ENCODE measurements at regions not wholly inside any gene's neighbourhood (a gene's known extent, or its start where the extent isn't known, plus 50 kb on each side); places are given as distances from the start of the nearest gene placed in this dataset.

DNA sequence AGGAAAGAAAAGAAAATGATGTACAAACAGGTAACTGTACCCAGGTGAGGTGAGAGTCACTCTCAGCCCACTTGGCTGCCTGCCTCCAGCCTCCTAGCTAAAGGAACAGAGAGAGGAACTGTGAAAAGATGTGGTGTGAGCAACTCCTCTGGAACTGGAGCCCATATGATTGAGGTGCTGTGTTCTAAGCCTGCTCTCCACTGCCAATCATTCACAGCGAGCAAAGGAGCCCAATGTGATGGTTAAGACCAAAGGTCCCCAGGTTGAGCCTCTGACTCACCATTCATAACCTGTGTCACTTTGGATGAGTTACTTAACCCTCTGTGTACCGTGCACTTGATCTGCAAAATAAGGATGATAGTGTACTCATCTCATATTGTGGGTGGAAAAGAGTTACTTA lies 868.1 kb upstream of the AUTS2 start:
- no peaks in the 10 kb centered on the region for H3K36me3 Mint-ChIP-seq (ENCODE audit: insufficient read depth)
- H3K4me3 Mint-ChIP-seq = no peak overlapping the region
- no peak for DNase-seq (ENCODE audit: low spot score in 2 of 2)
- H3K4me1 Mint-ChIP-seq = no peaks in the 10 kb centered on the region
- H3K27ac Mint-ChIP-seq (ENCODE audit: low read depth) = no peak overlapping the region
- H3K9me3 Mint-ChIP-seq = peaks cover 8% of the 10 kb centered on the region
- H3K27me3 Mint-ChIP-seq = no peaks in the 10 kb centered on the region
- no peak for ATAC-seq (replicated peaks; ENCODE audit: extremely low read depth, poor library complexity, severe bottlenecking)

DNA sequence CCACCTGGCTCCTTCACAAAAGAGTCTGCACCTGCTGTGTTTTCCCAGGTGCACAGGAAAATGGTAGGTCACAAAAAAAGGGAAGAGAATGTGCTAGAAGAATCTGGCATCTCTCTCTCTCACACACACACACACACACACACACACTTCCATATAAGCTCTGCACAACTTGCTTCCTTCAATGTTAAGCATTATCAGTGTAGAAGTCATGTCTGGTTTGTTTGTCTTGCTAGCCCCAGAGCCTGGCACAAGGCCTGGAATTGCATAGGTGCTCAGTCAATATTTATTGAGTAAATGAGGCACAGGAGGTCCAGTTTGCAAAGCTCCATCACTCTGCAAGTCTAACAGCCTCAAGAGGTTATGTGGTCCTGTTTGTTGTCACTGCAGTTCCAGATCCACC lies 867.3 kb upstream of the AUTS2 start:
- no peak for ATAC-seq (replicated peaks; ENCODE audit: extremely low read depth, poor library complexity, severe bottlenecking)
- peaks cover 8% of the 10 kb centered on the region for H3K9me3 Mint-ChIP-seq
- H3K36me3 Mint-ChIP-seq (ENCODE audit: insufficient read depth) = no peaks in the 10 kb centered on the region

DNA sequence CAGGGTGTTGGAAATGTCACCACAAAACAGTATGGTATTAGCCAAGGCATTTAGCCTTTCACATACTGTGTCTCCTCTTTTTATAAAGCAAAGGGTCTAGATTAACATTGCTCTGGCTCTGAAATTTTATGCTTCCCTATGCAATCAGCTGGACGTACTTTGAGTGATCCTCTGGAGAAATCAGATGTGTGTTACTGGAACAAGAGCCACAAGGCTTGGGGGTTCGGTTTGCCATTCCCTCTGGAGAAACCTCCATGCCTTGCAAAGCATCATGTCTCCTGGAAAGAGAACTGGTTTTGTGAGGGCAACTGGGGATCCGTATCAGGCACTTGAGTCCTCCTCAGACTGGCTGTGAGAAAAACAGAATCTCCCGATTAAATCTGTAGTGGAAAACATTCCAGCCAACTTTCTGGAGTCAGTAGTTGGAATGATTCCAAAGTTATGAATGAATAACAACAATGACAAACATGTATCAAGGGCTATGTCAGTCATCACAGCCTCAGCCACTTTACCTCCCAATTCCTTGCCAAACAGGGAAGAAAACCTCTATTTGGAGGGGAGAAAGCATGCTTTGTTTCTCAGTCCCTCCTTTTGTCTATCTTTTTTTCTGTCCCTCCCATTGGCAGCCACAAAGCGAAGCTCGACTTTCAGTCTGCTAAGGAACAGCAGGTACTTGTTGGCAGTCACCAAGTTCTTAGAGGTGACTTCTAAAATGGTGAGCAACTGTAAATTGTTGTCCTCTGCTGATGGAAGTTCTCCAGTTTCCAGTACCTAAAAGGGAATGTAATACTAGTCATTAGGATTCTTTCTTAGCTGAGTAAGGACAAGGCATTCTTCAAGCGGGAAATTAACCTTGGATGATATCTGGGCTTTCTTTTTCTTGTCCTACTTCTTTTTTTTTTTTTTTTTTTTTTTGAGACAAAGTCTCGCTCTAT lies 864.8 kb upstream of the AUTS2 start:
- Mint-ChIP-seq H3K4me1 (no peaks in the 10 kb centered on the region), H3K9me3 (peaks cover 5% of the 10 kb centered on the region), H3K27ac (ENCODE audit: low read depth) (no peak overlapping the region), H3K4me3 (no peak overlapping the region), H3K36me3 (ENCODE audit: insufficient read depth) (no peaks in the 10 kb centered on the region), H3K27me3 (no peaks in the 10 kb centered on the region)
- DNase-seq (ENCODE audit: low spot score in 2 of 2) (no peak), ATAC-seq (replicated peaks; ENCODE audit: extremely low read depth, poor library complexity, severe bottlenecking) (no peak)

More for the DNA sequence above, 867.3 kb upstream of the AUTS2 start:
- no peaks in the 10 kb centered on the region for H3K4me1 Mint-ChIP-seq
- no peak for DNase-seq (ENCODE audit: low spot score in 2 of 2)
- H3K27ac Mint-ChIP-seq (ENCODE audit: low read depth) = no peak overlapping the region
- H3K27me3 Mint-ChIP-seq = no peaks in the 10 kb centered on the region
- no peak overlapping the region for H3K4me3 Mint-ChIP-seq

DNA sequence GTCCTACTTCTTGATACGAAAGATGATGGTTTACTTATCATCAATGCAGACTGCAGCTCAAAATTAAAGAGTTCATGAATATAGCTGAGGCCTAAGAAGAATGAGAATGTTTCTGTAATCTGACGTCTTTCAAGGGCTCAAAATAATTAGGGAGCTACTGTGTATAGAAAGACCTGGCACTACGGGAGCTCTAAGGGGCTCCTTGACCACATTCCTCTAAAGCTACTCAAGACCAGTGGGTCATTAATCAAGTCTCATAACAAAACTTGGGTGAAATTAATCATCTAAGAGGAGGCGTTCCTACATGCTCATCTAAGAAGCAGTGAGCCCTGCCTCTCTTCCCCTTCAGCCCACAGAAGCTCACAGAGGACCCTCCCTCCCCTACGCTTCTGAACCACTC lies 863.8 kb upstream of the AUTS2 start:
- no peak for ATAC-seq (replicated peaks; ENCODE audit: extremely low read depth, poor library complexity, severe bottlenecking)
- H3K27ac Mint-ChIP-seq (ENCODE audit: low read depth) = no peak overlapping the region
- no peaks in the 10 kb centered on the region for H3K36me3 Mint-ChIP-seq (ENCODE audit: insufficient read depth)
- H3K9me3 Mint-ChIP-seq = peaks cover 9% of the 10 kb centered on the region
- no peaks in the 10 kb centered on the region for H3K4me1 Mint-ChIP-seq
- H3K4me3 Mint-ChIP-seq = no peak overlapping the region
- no peak for DNase-seq (ENCODE audit: low spot score in 2 of 2)
- H3K27me3 Mint-ChIP-seq = no peaks in the 10 kb centered on the region

GRCh38 chr7:68739306-68739705 lies 859.0 kb upstream of the AUTS2 start:
- Mint-ChIP-seq H3K9me3 (peaks cover 9% of the 10 kb centered on the region), H3K27me3 (no peaks in the 10 kb centered on the region), H3K36me3 (ENCODE audit: insufficient read depth) (no peaks in the 10 kb centered on the region), H3K4me3 (no peak overlapping the region), H3K4me1 (no peaks in the 10 kb centered on the region), H3K27ac (ENCODE audit: low read depth) (no peak overlapping the region)
- ATAC-seq (replicated peaks; ENCODE audit: extremely low read depth, poor library complexity, severe bottlenecking) (no peak), DNase-seq (ENCODE audit: low spot score in 2 of 2) (no peak)

- Mint-ChIP-seq H3K9me3 (peaks cover under 1% of the 10 kb centered on the region), H3K4me1 (no peaks in the 10 kb centered on the region), H3K27me3 (no peaks in the 10 kb centered on the region), H3K27ac (ENCODE audit: low read depth) (no peak overlapping the region), H3K36me3 (ENCODE audit: insufficient read depth) (no peaks in the 10 kb centered on the region), H3K4me3 (no peak overlapping the region)
- DNase-seq (ENCODE audit: low spot score in 2 of 2) (no peak), ATAC-seq (replicated peaks; ENCODE audit: extremely low read depth, poor library complexity, severe bottlenecking) (no peak)
Observed at GRCh38 chr7:68744036-68744435, 854.2 kb upstream of the AUTS2 start.

GRCh38 chr7:68748934-68749900 lies 849.1 kb upstream of the AUTS2 start:
- H3K27ac Mint-ChIP-seq (ENCODE audit: low read depth) = no peak overlapping the region
- H3K9me3 Mint-ChIP-seq = peaks cover 27% of the 10 kb centered on the region
- DNase-seq (ENCODE audit: low spot score in 2 of 2) = no peak
- H3K27me3 Mint-ChIP-seq = no peaks in the 10 kb centered on the region
- no peaks in the 10 kb centered on the region for H3K36me3 Mint-ChIP-seq (ENCODE audit: insufficient read depth)
- no peaks in the 10 kb centered on the region for H3K4me1 Mint-ChIP-seq
- no peak overlapping the region for H3K4me3 Mint-ChIP-seq
- no peak for ATAC-seq (replicated peaks; ENCODE audit: extremely low read depth, poor library complexity, severe bottlenecking)

- Mint-ChIP-seq H3K27ac (ENCODE audit: low read depth) (no peak overlapping the region), H3K4me1 (no peaks in the 10 kb centered on the region), H3K9me3 (peaks cover 31% of the 10 kb centered on the region)
Observed at GRCh38 chr7:68752485-68753178, 845.6 kb upstream of the AUTS2 start.

DNA sequence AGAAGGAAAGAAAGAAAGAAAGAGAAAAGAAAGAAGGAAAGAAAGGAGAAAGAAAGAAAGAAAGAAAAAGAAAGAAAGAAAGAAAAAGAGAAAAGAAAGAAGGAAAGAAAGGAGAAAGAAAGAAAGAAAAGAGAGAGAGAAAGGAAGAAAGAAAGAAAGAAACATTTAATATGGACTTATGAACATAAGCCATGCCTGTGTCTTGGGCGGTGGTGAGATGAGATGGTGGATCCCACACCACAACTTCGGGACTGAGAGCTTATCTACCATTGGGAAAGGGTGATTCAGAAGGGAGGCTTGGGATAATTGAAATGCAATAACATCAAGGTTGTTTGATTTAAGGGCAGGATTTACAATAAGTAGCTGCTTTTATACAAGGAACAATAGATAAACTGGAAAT lies 843.9 kb upstream of the AUTS2 start:
- Mint-ChIP-seq H3K27me3 (no peaks in the 10 kb centered on the region), H3K9me3 (peaks cover 27% of the 10 kb centered on the region), H3K4me3 (no peak overlapping the region), H3K4me1 (no peaks in the 10 kb centered on the region), H3K27ac (ENCODE audit: low read depth) (no peak overlapping the region), H3K36me3 (ENCODE audit: insufficient read depth) (no peaks in the 10 kb centered on the region)
- DNase-seq (ENCODE audit: low spot score in 2 of 2) (no peak), ATAC-seq (replicated peaks; ENCODE audit: extremely low read depth, poor library complexity, severe bottlenecking) (no peak)

More at GRCh38 chr7:68752485-68753178, 845.6 kb upstream of the AUTS2 start:
- H3K36me3 Mint-ChIP-seq (ENCODE audit: insufficient read depth) = no peaks in the 10 kb centered on the region
- H3K27me3 Mint-ChIP-seq = no peaks in the 10 kb centered on the region
- no peak for DNase-seq (ENCODE audit: low spot score in 2 of 2)
- H3K4me3 Mint-ChIP-seq = no peak overlapping the region
- no peak for ATAC-seq (replicated peaks; ENCODE audit: extremely low read depth, poor library complexity, severe bottlenecking)

DNA sequence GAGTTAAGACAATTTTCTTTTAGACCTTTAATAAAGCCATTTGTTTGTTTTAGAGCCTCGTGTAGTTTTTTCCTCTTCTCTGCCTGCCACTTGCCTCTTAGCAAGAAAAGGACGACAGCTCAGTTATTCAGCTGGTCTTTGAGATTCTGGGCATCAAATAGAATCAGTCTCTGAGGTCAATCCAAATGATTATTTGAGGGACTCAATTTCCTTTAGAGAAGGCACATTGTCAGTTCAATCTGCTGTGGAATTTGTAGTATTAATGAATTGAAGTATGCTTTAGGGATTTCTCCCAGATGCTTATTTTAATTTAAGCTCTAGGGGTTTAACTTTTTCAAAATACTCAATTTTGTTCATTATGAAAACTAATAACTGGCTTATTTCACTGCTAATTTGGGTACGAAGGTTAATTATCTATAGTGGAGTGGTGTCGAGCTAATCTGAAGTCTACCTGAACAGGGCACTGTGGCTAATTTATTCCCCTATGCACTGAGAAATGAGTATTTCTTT lies 841.2 kb upstream of the AUTS2 start:
- no peak for ATAC-seq (replicated peaks; ENCODE audit: extremely low read depth, poor library complexity, severe bottlenecking)

DNA sequence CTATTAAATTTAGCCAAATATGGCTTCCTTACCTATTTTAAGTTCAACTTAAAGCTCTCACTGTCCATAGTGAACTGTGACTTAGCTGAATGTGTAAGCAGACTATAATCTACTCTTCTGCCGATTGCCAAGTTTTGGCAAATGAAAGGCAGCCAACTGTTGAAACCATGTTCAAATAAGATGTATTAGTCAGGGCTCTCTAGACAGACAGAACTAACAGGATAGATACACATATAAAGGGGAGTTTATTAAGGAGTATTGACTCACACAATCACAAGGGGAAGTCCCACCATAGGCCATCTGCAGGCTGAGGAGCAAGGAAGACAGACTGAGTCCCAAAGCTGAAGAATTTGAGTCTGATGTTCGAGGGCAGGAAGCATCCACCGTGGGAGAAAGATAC lies 837.7 kb upstream of the AUTS2 start:
- H3K9me3 Mint-ChIP-seq = peaks cover 6% of the 10 kb centered on the region
- no peaks in the 10 kb centered on the region for H3K4me1 Mint-ChIP-seq
- H3K27ac Mint-ChIP-seq (ENCODE audit: low read depth) = no peak overlapping the region
- DNase-seq (ENCODE audit: low spot score in 2 of 2) = no peak
- no peaks in the 10 kb centered on the region for H3K27me3 Mint-ChIP-seq
- H3K36me3 Mint-ChIP-seq (ENCODE audit: insufficient read depth) = no peaks in the 10 kb centered on the region
- H3K4me3 Mint-ChIP-seq = no peak overlapping the region
- ATAC-seq (replicated peaks; ENCODE audit: extremely low read depth, poor library complexity, severe bottlenecking) = no peak

More for the DNA sequence above, 841.2 kb upstream of the AUTS2 start:
- Mint-ChIP-seq H3K4me3 (no peak overlapping the region), H3K36me3 (ENCODE audit: insufficient read depth) (no peaks in the 10 kb centered on the region), H3K4me1 (no peaks in the 10 kb centered on the region), H3K27me3 (no peaks in the 10 kb centered on the region), H3K9me3 (peaks cover 16% of the 10 kb centered on the region), H3K27ac (ENCODE audit: low read depth) (no peak overlapping the region)
- no peak for DNase-seq (ENCODE audit: low spot score in 2 of 2)

DNA sequence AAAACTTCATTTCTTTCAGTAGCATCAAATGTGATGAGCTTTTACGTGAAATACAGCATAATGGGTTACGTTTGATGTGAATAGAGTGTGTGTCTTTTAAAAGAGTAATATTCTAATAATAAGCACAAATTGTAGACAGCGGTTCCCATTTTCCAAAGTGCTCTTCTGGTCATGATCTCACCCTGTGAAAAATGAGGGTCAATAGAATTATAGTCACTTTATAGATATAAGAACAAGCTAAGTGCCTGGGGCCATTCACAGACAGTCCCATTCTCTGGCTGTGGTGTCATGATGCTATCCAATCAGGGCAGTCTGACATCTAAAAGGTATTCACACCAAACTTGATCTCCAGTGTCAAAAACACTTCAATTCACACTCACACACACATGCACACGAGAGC lies 830.8 kb upstream of the AUTS2 start:
- Mint-ChIP-seq H3K36me3 (ENCODE audit: insufficient read depth) (peaks cover 2% of the 10 kb centered on the region), H3K4me1 (no peaks in the 10 kb centered on the region), H3K27me3 (no peaks in the 10 kb centered on the region), H3K27ac (ENCODE audit: low read depth) (no peak overlapping the region), H3K4me3 (no peak overlapping the region), H3K9me3 (peaks cover 11% of the 10 kb centered on the region)
- DNase-seq (ENCODE audit: low spot score in 2 of 2) = no peak
- no peak for ATAC-seq (replicated peaks; ENCODE audit: extremely low read depth, poor library complexity, severe bottlenecking)

All from central memory CD8-positive, alpha-beta T cell (primary cell).